Fibroblast of lung (primary cell): ENCODE measurements at regions not wholly inside any gene's neighbourhood (a gene's known extent, or its start where the extent isn't known, plus 50 kb on each side); places are given as distances from the start of the nearest gene placed in this dataset.
"Not testable (repeated sequence)": the region's sequence is repeated elsewhere in the genome, so short reads cannot be mapped to it uniquely, and the experiment has no call there.

Source experiments
- DNase-seq, 2 donors: peaks; one replicate each; pipeline versions ENCODE4 v3.0.0 to v3.0.0-alpha.2; 2010; ENCODE audit warnings: low read depth in 2 of 2
- H2AFZ ChIP-seq: 2 replicates; pipeline ENCODE4 v1.5.1; 2012; ENCODE audit warnings: low read length, control low read depth, inconsistent platforms
- H3K27ac ChIP-seq: 2 replicates; pipeline ENCODE4 v1.5.1; 2011; ENCODE audit warnings: low read length, control low read depth; ENCODE audit not compliant: insufficient read depth
- H3K27me3 ChIP-seq: 2 replicates; pipeline ENCODE4 v1.5.1; 2011; ENCODE audit warnings: mild to moderate bottlenecking, low read length; ENCODE audit not compliant: control insufficient read depth, insufficient read depth
- H3K36me3 ChIP-seq: 2 replicates; pipeline ENCODE4 v1.5.1; 2011; ENCODE audit warnings: low read length; ENCODE audit not compliant: control insufficient read depth, insufficient read depth
- H3K4me1 ChIP-seq: 2 replicates; pipeline ENCODE4 v1.5.1; 2011; ENCODE audit warnings: low read length; ENCODE audit not compliant: control insufficient read depth, insufficient read depth; ENCODE audit errors: extremely low read depth
- H3K4me2 ChIP-seq: 2 replicates; pipeline ENCODE4 v1.5.1; 2011; ENCODE audit warnings: low read length, control low read depth; ENCODE audit not compliant: insufficient read depth; ENCODE audit errors: extremely low read depth
- H3K4me3 ChIP-seq, 4 experiments: fragments of 200-600 bp in 1 of 4; sonication (generic) in 1 of 4; replicated peaks in 1 of 4; 2 replicates each; pipeline ENCODE4 v1.5.1; 2011 to 2016; ENCODE audit warnings: low read length in 4 of 4, low read depth in 3 of 4, mild to moderate bottlenecking in 3 of 4, control low read depth in 2 of 4, inconsistent platforms in 1 of 4, mixed read lengths in 1 of 4; ENCODE audit not compliant: insufficient read depth in 1 of 4; ENCODE audit errors: control extremely low read depth in 1 of 4
- H3K79me2 ChIP-seq: 2 replicates; pipeline ENCODE4 v1.5.1; 2012; ENCODE audit warnings: mild to moderate bottlenecking, low read length, inconsistent platforms; ENCODE audit not compliant: control insufficient read depth, insufficient read depth
- H3K9ac ChIP-seq: 2 replicates; pipeline ENCODE4 v1.5.1; 2011; ENCODE audit warnings: mild to moderate bottlenecking, low read length, control low read depth; ENCODE audit not compliant: insufficient read depth
- H3K9me3 ChIP-seq: 2 replicates; pipeline ENCODE4 v1.5.1; 2012; ENCODE audit warnings: low read depth, low read length; ENCODE audit not compliant: control insufficient read depth, insufficient read depth
- H4K20me1 ChIP-seq: 2 replicates; pipeline ENCODE4 v1.5.1; 2011; ENCODE audit warnings: low read length; ENCODE audit not compliant: control insufficient read depth, insufficient read depth; ENCODE audit errors: extremely low read depth
- CTCF ChIP-seq, 2 donors: IDR thresholded peaks in 1 of 2; conservative IDR thresholded peaks in 1 of 2; 1 replicate in 1 of 2; 2 replicates in 1 of 2; pipeline ENCODE4 v1.5.1; 2011 to 2012; ENCODE audit warnings: low read length in 2 of 2, control low read depth in 1 of 2, inconsistent platforms in 1 of 2, low read depth in 1 of 2, mild to moderate bottlenecking in 1 of 2
- EZH2 ChIP-seq: IDR thresholded peaks from 2 replicates; pipeline ENCODE4 v1.5.1; 2012; ENCODE audit warnings: low read length, control low read depth, mild to moderate bottlenecking; ENCODE audit errors: missing control alignments

GRCh38 chr10:44116474-44116873 lies 268.4 kb downstream of the CXCL12 start:
- Histone ChIP-seq H3K4me3 (no peak overlapping the region), H3K27ac (no peak overlapping the region), H3K27me3 (peaks cover 6% of the 10 kb centered on the region), H3K9ac (no peak overlapping the region), H3K79me2 (no peaks in the 10 kb centered on the region), H3K4me1 (no peaks in the 10 kb centered on the region), H3K4me2 (no peak overlapping the region), H4K20me1 (no peaks in the 10 kb centered on the region), H3K36me3 (no peaks in the 10 kb centered on the region), H2AFZ (no peak overlapping the region), H3K9me3 (no peaks in the 10 kb centered on the region)
- TF ChIP-seq EZH2 (no peak), CTCF (conservative IDR thresholded peaks at IDR 0.05 in 1 of 2, IDR thresholded peaks at IDR 0.05 in 1 of 2; ENCODE audit: low read depth in 1 of 2, low read length in 2 of 2) (no peak)
- DNase-seq = no peak

- Histone ChIP-seq H3K9ac (no peak overlapping the region), H2AFZ (no peak overlapping the region), H3K4me2 (no peak overlapping the region), H3K27me3 (peaks cover 6% of the 10 kb centered on the region), H3K79me2 (no peaks in the 10 kb centered on the region), H4K20me1 (no peaks in the 10 kb centered on the region), H3K36me3 (no peaks in the 10 kb centered on the region), H3K4me3 (no peak overlapping the region), H3K9me3 (no peaks in the 10 kb centered on the region), H3K4me1 (no peaks in the 10 kb centered on the region), H3K27ac (no peak overlapping the region)
- TF ChIP-seq CTCF (conservative IDR thresholded peaks at IDR 0.05 in 1 of 2, IDR thresholded peaks at IDR 0.05 in 1 of 2; ENCODE audit: low read depth in 1 of 2, low read length in 2 of 2) (no peak), EZH2 (no peak)
- no peak for DNase-seq
These were observed 269.4 kb downstream of the CXCL12 start for GRCh38 chr10:44115516-44115915.

- no peak overlapping the region for H3K27ac ChIP-seq
- H3K9me3 ChIP-seq = no peaks in the 10 kb centered on the region
- H3K4me1 ChIP-seq = no peaks in the 10 kb centered on the region
- H3K79me2 ChIP-seq = no peaks in the 10 kb centered on the region
- TF ChIP-seq EZH2 (no peak), CTCF (conservative IDR thresholded peaks at IDR 0.05 in 1 of 2, IDR thresholded peaks at IDR 0.05 in 1 of 2; ENCODE audit: low read depth in 1 of 2, low read length in 2 of 2) (no peak)
- no peaks in the 10 kb centered on the region for H3K36me3 ChIP-seq
- H3K4me3 ChIP-seq = no peak overlapping the region
- no peak overlapping the region for H3K9ac ChIP-seq
- no peaks in the 10 kb centered on the region for H4K20me1 ChIP-seq
- DNase-seq = no peak
- peaks cover 6% of the 10 kb centered on the region for H3K27me3 ChIP-seq
- H2AFZ ChIP-seq = no peak overlapping the region
- no peak overlapping the region for H3K4me2 ChIP-seq
These were observed 270.5 kb downstream of the CXCL12 start for GRCh38 chr10:44114441-44114840.

GRCh38 chr10:44112280-44112679 lies 272.6 kb downstream of the CXCL12 start:
- DNase-seq, H3K4me3 ChIP-seq, H3K9me3 ChIP-seq, H3K36me3 ChIP-seq, H3K4me2 ChIP-seq, H2AFZ ChIP-seq, H3K9ac ChIP-seq, H3K27me3 ChIP-seq, H3K79me2 ChIP-seq, H3K27ac ChIP-seq, H3K4me1 ChIP-seq, H4K20me1 ChIP-seq: not testable (repeated sequence)
